ENCODE measurements at regions not wholly inside any gene's neighbourhood (a gene's known extent, or its start where the extent isn't known, plus 50 kb on each side); places are given as distances from the start of the nearest gene placed in this dataset.
"Not testable (repeated sequence)": the region's sequence is repeated elsewhere in the genome, so short reads cannot be mapped to it uniquely, and the experiment has no call there.

GRCh38 chr5:126150319-126150718, 272.9 kb upstream of the GRAMD2B start:
- TF ChIP-seq POLR2A, CTCF (IDR thresholded peaks at IDR 0.05): not testable (repeated sequence)
